ENCODE measurements at regions not wholly inside any gene's neighbourhood (a gene's known extent, or its start where the extent isn't known, plus 50 kb on each side); places are given as distances from the start of the nearest gene placed in this dataset.

DNA sequence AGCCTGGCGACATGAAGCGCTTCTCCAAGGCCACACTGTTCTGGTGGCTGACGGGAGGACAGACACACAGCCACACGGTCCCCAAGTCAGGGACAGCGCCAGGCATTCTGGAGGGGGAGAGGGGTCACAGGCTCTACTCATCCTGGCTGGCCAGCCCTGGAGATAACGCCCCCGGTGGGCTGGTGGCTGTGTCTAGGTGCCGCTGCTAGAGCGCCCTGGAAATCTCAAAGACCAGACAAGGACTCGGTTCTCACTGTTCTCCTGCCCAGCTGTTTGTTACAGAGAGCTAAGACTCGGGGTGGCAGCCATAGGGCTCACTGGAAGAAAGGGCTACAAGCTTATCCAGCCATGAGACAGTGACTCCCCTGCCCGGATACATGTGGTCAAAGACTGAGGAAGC lies 72.0 kb downstream of the KCNF1 start:
- ChIA-PET POLR2A (no interaction called here), CTCF (no interaction called here)
- DNase-seq (no peak), ATAC-seq (ENCODE audit: poor library complexity) (no peak)
- H3K9me3 Mint-ChIP-seq: no peaks in the 10 kb centered on the region
- Histone ChIP-seq H3K36me3 (ENCODE audit: insufficient read depth, low read length) (no peaks in the 10 kb centered on the region), H3K9me3 (ENCODE audit: control insufficient read depth in 1 of 2, insufficient read depth in 1 of 2, low read length in 2 of 2) (no peaks in the 10 kb centered on the region), H3K27me3 (ENCODE audit: control insufficient read depth in 1 of 2, insufficient read depth in 2 of 2, low read length in 2 of 2) (peaks cover 0 to 5% of the 10 kb centered on the region in 2 experiments), H3K27ac (ENCODE audit: low read depth in 1 of 2, low read length in 2 of 2) (no peak overlapping the region), H3K4me1 (ENCODE audit: insufficient read depth, low read length) (no peaks in the 10 kb centered on the region), H3K4me3 (ENCODE audit: low read length) (no peak overlapping the region)
- TF ChIP-seq, protein P1, sequence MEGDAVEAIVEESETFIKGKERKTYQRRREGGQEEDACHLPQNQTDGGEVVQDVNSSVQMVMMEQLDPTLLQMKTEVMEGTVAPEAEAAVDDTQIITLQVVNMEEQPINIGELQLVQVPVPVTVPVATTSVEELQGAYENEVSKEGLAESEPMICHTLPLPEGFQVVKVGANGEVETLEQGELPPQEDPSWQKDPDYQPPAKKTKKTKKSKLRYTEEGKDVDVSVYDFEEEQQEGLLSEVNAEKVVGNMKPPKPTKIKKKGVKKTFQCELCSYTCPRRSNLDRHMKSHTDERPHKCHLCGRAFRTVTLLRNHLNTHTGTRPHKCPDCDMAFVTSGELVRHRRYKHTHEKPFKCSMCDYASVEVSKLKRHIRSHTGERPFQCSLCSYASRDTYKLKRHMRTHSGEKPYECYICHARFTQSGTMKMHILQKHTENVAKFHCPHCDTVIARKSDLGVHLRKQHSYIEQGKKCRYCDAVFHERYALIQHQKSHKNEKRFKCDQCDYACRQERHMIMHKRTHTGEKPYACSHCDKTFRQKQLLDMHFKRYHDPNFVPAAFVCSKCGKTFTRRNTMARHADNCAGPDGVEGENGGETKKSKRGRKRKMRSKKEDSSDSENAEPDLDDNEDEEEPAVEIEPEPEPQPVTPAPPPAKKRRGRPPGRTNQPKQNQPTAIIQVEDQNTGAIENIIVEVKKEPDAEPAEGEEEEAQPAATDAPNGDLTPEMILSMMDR (IDR thresholded peaks at IDR 0.05): no peak
- peaks cover 6% of the 10 kb centered on the region for H3K27me3 Mint-ChIP-seq
- no peaks in the 10 kb centered on the region for H3K4me1 Mint-ChIP-seq (ENCODE audit: low read depth)
- no peaks in the 10 kb centered on the region for H3K36me3 Mint-ChIP-seq (ENCODE audit: low read depth)
- no peak overlapping the region for H3K27ac Mint-ChIP-seq
- no peak overlapping the region for H3K4me3 Mint-ChIP-seq
- intact Hi-C loops (cut with DNase I, micrococcal nuclease): no loop called here

DNA sequence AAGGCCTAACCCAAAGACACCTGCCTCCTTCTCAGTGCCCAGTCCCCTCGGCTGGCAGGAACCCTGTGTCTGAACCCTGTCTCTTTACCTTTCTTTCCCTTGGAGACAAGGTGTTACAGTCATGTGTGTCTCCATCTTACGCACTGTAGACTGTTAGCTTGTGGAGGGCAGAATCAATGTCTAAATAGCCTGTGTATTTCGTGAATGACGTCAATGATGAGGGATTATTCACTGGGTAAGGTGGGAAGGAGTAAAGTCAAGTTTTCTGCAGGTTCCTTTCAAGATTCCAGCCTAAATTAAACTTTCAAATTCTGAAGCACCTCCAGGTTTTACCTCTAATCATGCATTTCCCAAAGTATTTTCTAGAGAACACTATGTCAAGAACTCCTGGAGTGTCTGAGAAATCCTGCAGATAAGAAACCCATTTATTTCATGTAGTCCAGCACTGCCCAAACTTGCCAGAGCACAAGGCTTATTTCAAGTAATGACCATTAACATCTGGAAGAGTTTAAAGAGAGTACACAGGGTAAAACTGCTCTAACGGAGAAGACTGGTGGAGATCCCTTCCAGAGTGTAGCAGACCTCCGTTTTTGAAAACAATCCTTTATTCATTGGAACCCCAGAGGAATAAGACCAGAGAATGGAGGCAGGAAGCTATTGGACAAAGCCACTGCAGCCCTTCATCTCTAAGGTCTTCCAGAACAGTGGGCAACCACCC lies 72.8 kb downstream of the KCNF1 start:
- ChIA-PET CTCF (no interaction called here), POLR2A (no interaction called here)
- TF ChIP-seq, protein P1 (IDR thresholded peaks at IDR 0.05): no peak
- DNase-seq (no peak), ATAC-seq (ENCODE audit: poor library complexity) (no peak)
- intact Hi-C loops (cut with DNase I, micrococcal nuclease): no loop called here
- no peaks in the 10 kb centered on the region for H3K27me3 Mint-ChIP-seq
- no peaks in the 10 kb centered on the region for H3K36me3 Mint-ChIP-seq (ENCODE audit: low read depth)
- no peak overlapping the region for H3K4me3 ChIP-seq (ENCODE audit: low read length)
- no peaks in the 10 kb centered on the region for H3K9me3 Mint-ChIP-seq
- H3K27ac Mint-ChIP-seq: no peak overlapping the region
- H3K27ac ChIP-seq (ENCODE audit: low read depth in 1 of 2, low read length in 2 of 2): no peak overlapping the region
- no peaks in the 10 kb centered on the region for H3K4me1 ChIP-seq (ENCODE audit: insufficient read depth, low read length)
- H3K36me3 ChIP-seq (ENCODE audit: insufficient read depth, low read length): no peaks in the 10 kb centered on the region
- H3K27me3 ChIP-seq (ENCODE audit: control insufficient read depth in 1 of 2, insufficient read depth in 2 of 2, low read length in 2 of 2): peaks cover 0 to 3% of the 10 kb centered on the region in 2 experiments
- no peak overlapping the region for H3K4me3 Mint-ChIP-seq
- no peaks in the 10 kb centered on the region for H3K9me3 ChIP-seq (ENCODE audit: control insufficient read depth in 1 of 2, insufficient read depth in 1 of 2, low read length in 2 of 2)
- no peaks in the 10 kb centered on the region for H3K4me1 Mint-ChIP-seq (ENCODE audit: low read depth)

DNA sequence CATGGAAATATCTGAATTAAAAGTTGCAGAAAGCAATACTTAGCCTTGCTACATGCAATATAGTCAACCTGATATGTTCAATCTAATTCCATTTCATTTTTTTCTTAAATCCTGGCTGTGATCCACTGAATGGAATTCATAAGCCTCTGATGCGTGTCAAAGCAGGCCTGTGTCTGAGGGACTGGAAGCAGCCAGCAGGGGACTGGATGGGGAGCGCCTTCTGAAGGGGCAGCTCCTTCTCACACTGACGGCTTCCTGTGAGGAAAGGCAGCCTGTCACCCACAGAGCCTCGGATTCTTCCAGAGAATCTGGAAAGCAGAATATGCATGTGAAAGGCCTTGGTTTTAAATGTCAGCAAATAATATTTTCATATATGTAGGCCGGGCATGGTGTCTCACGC lies 73.5 kb downstream of the KCNF1 start:
- Histone ChIP-seq H3K9me3 (ENCODE audit: control insufficient read depth in 1 of 2, insufficient read depth in 1 of 2, low read length in 2 of 2) (no peaks in the 10 kb centered on the region), H3K4me3 (ENCODE audit: low read length) (no peak overlapping the region), H3K36me3 (ENCODE audit: insufficient read depth, low read length) (no peaks in the 10 kb centered on the region), H3K4me1 (ENCODE audit: insufficient read depth, low read length) (no peaks in the 10 kb centered on the region), H3K27me3 (ENCODE audit: control insufficient read depth in 1 of 2, insufficient read depth in 2 of 2, low read length in 2 of 2) (peaks cover 0 to 3% of the 10 kb centered on the region in 2 experiments), H3K27ac (ENCODE audit: low read depth in 1 of 2, low read length in 2 of 2) (no peak overlapping the region)
- ATAC-seq (ENCODE audit: poor library complexity) (no peak), DNase-seq (no peak)
- Mint-ChIP-seq H3K4me3 (no peak overlapping the region), H3K36me3 (ENCODE audit: low read depth) (no peaks in the 10 kb centered on the region), H3K9me3 (no peaks in the 10 kb centered on the region), H3K4me1 (ENCODE audit: low read depth) (no peaks in the 10 kb centered on the region), H3K27ac (no peak overlapping the region), H3K27me3 (no peaks in the 10 kb centered on the region)
- CTCF ChIA-PET: no interaction called here
- TF ChIP-seq, protein P1 (IDR thresholded peaks at IDR 0.05): no peak
- POLR2A ChIA-PET: no interaction called here
- intact Hi-C loops (cut with DNase I, micrococcal nuclease): no loop called here
